CD4-positive, alpha-beta T cell treated with Interleukin-17A for 4 hours (primary cell): ENCODE measurements at regions not wholly inside any gene's neighbourhood (a gene's known extent, or its start where the extent isn't known, plus 50 kb on each side); places are given as distances from the start of the nearest gene placed in this dataset.
"Not testable (repeated sequence)": the region's sequence is repeated elsewhere in the genome, so short reads cannot be mapped to it uniquely, and the experiment has no call there.

Experiments
- DNase-seq: peaks from one replicate; pipeline ENCODE4 v3.0.0-alpha.2; 2020; ENCODE audit warnings: mixed read lengths

DNA sequence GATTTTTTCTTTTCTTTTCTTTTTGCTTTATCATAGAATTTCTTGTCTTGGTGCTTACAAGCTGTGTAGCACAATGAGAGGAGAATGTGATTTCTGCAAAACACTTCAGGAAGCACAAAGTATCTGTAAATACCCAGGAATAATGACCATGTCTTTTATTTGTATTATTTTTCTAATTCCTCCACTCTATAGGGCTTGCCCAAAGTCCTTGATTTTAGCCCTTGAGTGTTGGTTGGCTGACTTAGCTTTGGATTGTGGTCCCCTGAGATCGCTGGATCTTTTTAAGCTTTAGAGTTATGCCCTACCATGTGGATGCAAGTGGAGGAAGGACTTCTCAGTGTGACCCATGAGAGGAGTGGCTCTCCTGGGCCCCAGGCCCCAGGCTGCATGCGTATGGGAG, 52.2 kb downstream of the HOXC4 start:
- DNase-seq, result not testable (repeated sequence)

DNA sequence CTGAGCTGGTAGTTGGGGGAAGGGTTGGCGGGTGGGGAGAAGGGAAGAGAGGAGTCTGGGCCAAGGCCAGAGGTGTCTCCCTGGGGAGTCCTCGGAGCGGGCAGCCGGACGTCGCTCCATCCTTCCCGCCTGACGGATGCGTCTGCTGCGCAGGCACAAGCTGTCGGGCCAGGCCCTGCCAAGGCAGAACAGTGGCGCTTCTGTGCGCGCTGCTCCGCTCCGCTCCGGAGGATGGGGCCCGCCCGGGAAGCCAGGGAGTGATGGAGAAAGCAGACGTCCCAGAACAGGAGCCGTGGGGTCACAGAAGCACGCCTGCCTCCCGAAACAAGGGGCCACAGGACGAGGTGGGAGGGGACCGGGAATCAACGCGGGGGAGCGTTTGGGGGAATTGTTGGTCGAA, 52.6 kb downstream of the HOXC4 start:
- DNase-seq, result not testable (repeated sequence)

- not testable (repeated sequence) for DNase-seq
Measured at GRCh38 chr12:54106803-54107579, 53.4 kb downstream of the HOXC4 start.

- DNase-seq, result not testable (repeated sequence)
Measured at GRCh38 chr12:54112336-54112735, 58.7 kb downstream of the HOXC4 start.

DNA sequence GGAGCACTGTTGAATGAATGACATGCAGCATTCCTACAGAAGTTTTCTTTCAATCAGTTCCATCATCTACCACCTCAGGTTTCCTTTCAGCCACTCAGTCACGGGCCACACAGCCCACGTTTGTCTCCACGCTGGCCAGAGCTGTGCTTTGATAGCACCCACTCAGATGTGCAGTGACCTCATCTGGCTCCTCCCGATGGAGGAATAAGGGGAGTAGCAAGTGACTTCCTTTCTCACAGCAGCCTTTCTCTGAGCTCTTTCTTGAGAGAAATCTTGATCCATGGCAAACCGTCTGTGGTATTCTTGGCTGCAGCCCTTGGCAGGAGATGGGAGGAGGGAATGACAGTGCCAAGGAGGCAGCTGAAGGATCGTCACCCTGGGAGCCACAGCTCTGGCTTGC, 62.4 kb downstream of the HOXC4 start:
- not testable (repeated sequence) for DNase-seq

- DNase-seq, result not testable (repeated sequence)
Measured at GRCh38 chr12:54117392-54117791, 63.8 kb downstream of the HOXC4 start.

GRCh38 chr12:54119082-54119481, 65.4 kb downstream of the HOXC4 start:
- DNase-seq, result not testable (repeated sequence)

GRCh38 chr12:54123981-54124380, 64.8 kb downstream of the SMUG1 start:
- not testable (repeated sequence) for DNase-seq

DNA sequence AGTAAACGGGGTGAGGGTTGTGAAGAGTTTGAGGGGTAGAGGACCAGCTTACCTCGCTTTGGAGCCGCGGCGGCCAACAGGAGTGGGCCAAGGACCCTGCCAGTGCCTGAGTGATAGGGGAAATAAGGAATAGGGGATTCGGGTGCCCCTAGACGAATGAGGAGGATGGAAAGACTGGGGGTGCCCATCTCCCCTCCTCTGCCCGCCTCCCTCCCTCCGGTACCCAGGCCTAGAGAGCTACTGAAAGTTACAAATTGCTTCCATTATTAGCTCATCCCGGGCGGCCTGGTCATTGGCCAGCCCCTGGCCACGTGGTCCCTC, 63.1 kb downstream of the SMUG1 start:
- DNase-seq, result not testable (repeated sequence)

GRCh38 chr12:54126029-54126695, 62.6 kb downstream of the SMUG1 start:
- DNase-seq, result no peak

DNA sequence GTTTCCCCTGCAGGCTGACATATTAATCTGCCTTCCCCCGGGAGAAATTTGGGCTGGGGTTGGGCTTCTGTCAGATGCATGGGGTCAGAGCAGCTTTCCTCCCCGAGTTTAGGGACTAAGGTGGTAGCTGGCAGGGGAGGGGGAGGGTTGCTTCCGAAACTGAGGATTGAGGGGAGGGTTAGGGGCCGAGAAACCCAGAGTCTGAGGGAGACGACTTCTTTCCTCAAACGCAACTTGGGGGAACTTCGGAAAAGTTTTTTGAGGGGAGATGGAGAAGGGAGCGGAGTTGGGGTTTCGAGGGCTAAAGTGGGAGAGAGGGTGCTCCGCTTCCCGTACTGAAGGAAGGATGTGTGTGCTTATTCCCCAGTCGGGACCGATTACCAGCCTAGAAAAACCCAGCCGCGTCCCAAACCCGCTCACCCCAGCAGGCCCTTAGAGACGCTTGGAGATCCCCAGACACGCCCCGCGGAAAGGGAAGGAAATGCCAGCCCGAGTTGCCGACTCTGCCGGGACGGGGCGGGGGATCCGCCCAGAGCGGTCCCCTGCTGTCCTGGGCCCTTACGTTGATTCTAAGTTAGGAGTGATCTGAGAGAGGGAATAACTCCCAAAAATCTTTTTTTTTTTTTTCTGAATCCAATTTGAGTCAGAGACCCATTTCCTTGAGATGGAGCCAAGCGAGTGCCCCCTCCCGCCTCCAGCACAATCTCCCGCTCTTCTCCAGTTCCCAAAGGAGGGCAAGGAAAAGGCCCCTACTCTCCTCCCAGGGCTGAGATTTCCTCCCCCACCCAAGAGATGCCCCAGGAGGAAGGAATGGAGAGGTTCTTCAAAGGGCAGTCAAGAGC, 61.9 kb downstream of the SMUG1 start:
- peak; percentile 28 for DNase-seq

DNA sequence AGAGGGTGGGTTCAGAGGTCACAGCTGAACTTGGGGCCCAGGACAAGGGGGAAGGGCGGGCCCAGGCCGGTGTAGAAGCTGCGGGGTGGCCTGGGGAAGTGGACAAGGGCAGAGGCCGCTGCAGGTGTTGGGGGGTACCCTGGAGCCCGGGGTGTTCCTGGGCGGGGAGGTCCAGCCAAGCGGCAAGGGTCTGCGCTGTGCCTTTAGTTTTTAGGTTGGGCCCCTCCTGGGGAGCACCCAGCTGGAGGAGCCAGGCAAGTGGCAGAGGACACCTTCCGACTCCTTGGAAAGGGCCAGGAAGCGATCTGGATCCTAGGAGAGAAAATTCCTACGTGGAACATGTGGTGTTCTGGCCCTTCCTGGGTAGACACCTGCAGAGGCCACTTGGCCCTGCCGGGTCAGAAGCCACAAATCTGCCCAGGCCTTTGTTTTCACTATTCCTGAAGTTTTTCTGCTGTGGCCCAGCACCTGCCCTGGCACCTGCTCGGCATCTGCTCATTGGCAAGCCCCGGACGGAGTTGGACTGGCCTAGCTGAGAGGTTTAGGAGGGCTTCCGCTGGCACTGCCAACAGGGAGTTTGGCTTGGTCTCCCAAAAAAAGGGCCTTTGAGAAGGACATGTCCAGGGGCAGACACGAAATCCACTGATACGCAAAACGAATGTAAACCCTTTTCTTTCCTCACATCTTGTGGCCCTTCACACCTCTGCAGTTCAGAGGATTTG, 61.1 kb downstream of the SMUG1 start:
- DNase-seq, result no peak

DNA sequence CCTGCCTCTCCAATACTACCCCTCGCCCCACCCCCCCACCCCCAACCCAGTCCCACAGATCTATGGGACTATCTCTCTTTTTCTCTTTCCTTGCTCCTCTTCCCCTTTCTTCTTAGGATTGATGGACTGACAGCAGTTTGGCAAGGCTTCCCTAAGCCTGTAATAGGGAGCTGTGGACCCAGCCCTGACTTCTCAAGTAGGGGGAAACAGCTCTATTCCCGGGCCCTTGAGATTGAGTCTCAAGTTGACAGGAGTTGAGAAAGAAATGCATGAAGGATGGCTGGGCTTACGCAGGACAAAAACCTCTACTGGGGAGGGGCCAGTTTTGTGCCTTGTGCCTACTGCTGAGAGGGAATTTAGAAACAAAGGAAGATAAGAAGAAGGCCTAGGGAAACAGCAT, 60.4 kb downstream of the SMUG1 start:
- DNase-seq, result no peak

DNA sequence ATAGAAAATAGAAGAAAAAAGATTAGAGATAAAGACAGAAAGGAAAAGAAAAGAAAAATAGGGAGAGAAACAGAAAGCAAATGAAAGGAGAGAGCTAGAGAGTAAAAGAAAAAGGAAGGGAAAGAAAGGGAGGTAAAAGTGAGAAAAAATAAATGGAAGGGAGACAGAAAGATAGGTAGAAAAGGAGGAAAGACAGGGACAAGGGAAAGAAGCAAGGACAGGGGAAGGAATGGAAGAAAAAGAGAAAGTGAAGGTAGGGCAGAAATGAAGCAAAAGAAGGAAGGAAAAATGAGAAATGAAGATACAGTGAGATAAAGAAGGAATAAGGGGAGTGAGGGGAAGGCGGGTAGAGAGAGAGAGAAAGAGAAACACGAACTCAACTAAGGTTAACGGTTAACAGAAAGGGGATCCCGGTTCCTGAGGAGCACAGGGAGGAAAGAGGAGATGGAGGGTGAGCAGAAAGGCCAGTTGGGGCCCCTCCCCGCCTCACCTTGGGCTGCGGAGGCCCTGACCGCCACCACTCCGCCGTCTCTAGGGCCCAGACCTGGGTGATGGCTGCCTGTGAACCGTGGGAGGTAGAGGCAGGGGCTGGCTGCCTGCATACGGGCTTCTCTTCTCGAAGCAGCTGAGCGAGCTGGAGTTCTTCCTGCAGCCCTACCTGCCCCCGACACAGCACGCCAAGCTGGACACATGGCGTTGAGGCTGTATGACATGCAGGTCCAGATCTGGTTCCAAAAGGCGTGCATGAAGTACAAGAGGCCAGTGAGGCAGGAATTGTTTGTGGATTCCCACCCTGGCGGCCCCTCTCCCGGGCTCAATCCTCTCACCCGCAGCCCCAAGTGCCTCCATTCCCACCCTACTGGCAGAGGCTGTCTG, 59.5 kb downstream of the SMUG1 start:
- no peak for DNase-seq
